ENCODE measurements at regions not wholly inside any gene's neighbourhood (a gene's known extent, or its start where the extent isn't known, plus 50 kb on each side); places are given as distances from the start of the nearest gene placed in this dataset.

GRCh38 chr6:149132336-149132735 is 185.2 kb upstream of the TAB2 start:
- no peak for TF ChIP-seq CTCF (IDR thresholded peaks at IDR 0.05; ENCODE audit: control insufficient read depth, insufficient read depth, low read depth, low read length, missing control alignments)
- no peak for DNase-seq (ENCODE audit: low read depth)
- H3K4me3 ChIP-seq (ENCODE audit: control insufficient read depth, low read depth, low read length): no peak overlapping the region

- no peak for TF ChIP-seq CTCF (IDR thresholded peaks at IDR 0.05; ENCODE audit: control insufficient read depth, insufficient read depth, low read depth, low read length, missing control alignments)
- H3K4me3 ChIP-seq (ENCODE audit: control insufficient read depth, low read depth, low read length): no peak overlapping the region
- no peak for DNase-seq (ENCODE audit: low read depth)
Observed at GRCh38 chr6:149134511-149134933, 183.0 kb upstream of the TAB2 start.

GRCh38 chr6:149135809-149136208 is 181.7 kb upstream of the TAB2 start:
- no peak for TF ChIP-seq CTCF (IDR thresholded peaks at IDR 0.05; ENCODE audit: control insufficient read depth, insufficient read depth, low read depth, low read length, missing control alignments)
- no peak for DNase-seq (ENCODE audit: low read depth)
- no peak overlapping the region for H3K4me3 ChIP-seq (ENCODE audit: control insufficient read depth, low read depth, low read length)

- H3K4me3 ChIP-seq (ENCODE audit: control insufficient read depth, low read depth, low read length): no peak overlapping the region
- no peak for TF ChIP-seq CTCF (IDR thresholded peaks at IDR 0.05; ENCODE audit: control insufficient read depth, insufficient read depth, low read depth, low read length, missing control alignments)
- no peak for DNase-seq (ENCODE audit: low read depth)
Observed at GRCh38 chr6:149136273-149136912, 181.1 kb upstream of the TAB2 start.

- no peak for TF ChIP-seq CTCF (IDR thresholded peaks at IDR 0.05; ENCODE audit: control insufficient read depth, insufficient read depth, low read depth, low read length, missing control alignments)
- DNase-seq (ENCODE audit: low read depth): no peak
- H3K4me3 ChIP-seq (ENCODE audit: control insufficient read depth, low read depth, low read length): no peak overlapping the region
Observed at GRCh38 chr6:149136913-149137286, 180.6 kb upstream of the TAB2 start.

GRCh38 chr6:149137594-149137993 is 179.9 kb upstream of the TAB2 start:
- no peak for TF ChIP-seq CTCF (IDR thresholded peaks at IDR 0.05; ENCODE audit: control insufficient read depth, insufficient read depth, low read depth, low read length, missing control alignments)
- no peak for DNase-seq (ENCODE audit: low read depth)
- H3K4me3 ChIP-seq (ENCODE audit: control insufficient read depth, low read depth, low read length): no peak overlapping the region

GRCh38 chr6:149138089-149138488 is 179.4 kb upstream of the TAB2 start:
- DNase-seq (ENCODE audit: low read depth): no peak
- TF ChIP-seq CTCF (IDR thresholded peaks at IDR 0.05; ENCODE audit: control insufficient read depth, insufficient read depth, low read depth, low read length, missing control alignments): no peak
- no peak overlapping the region for H3K4me3 ChIP-seq (ENCODE audit: control insufficient read depth, low read depth, low read length)
